ENCODE measurements at regions not wholly inside any gene's neighbourhood (a gene's known extent, or its start where the extent isn't known, plus 50 kb on each side); places are given as distances from the start of the nearest gene placed in this dataset.

DNA sequence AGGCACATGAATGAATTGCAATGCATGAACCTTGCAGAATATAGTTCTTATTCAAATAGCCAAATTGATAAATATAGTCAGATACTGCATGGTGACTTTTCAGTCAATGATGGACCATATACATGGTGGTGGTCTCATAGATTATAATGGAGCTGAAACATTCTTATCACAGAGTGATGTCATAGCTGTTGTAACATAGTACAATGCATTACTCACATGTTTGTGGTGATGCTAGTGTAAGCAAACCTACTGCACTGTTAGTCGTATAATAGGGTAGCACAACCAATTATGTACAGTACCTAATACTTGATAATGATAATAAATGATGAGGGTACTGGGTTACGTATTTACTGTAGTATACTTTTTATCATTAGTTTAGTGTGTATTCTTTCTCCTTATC is 280.3 kb downstream of the BCAT1 start:
- no peak for TF ChIP-seq CREB1 (IDR thresholded peaks at IDR 0.05; ENCODE audit: low read depth)
- TF ChIP-seq CEBPB (IDR thresholded peaks at IDR 0.05), result no peak
- TF ChIP-seq TCF12 (IDR thresholded peaks at IDR 0.05; ENCODE audit: low read depth), result no peak
- TF ChIP-seq, protein P1, sequence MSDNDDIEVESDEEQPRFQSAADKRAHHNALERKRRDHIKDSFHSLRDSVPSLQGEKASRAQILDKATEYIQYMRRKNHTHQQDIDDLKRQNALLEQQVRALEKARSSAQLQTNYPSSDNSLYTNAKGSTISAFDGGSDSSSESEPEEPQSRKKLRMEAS (IDR thresholded peaks at IDR 0.05), result no peak
- no peak for TF ChIP-seq EGR1 (IDR thresholded peaks at IDR 0.05)
- no peak for TF ChIP-seq TEAD4 (IDR thresholded peaks at IDR 0.05)
- TF ChIP-seq TAF1 (IDR thresholded peaks at IDR 0.05; ENCODE audit: low read depth), result no peak
- no peak for TF ChIP-seq NFIC (IDR thresholded peaks at IDR 0.05)
- no peak for TF ChIP-seq RAD21 (IDR thresholded peaks at IDR 0.05; ENCODE audit: low read depth)
- TF ChIP-seq, protein P2, sequence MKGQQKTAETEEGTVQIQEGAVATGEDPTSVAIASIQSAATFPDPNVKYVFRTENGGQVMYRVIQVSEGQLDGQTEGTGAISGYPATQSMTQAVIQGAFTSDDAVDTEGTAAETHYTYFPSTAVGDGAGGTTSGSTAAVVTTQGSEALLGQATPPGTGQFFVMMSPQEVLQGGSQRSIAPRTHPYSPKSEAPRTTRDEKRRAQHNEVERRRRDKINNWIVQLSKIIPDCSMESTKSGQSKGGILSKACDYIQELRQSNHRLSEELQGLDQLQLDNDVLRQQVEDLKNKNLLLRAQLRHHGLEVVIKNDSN (IDR thresholded peaks at IDR 0.05), result no peak
- no peak for TF ChIP-seq EP300 (IDR thresholded peaks at IDR 0.05; ENCODE audit: borderline replicate concordance)

All from Ishikawa (cell line).